ENCODE measurements at regions not wholly inside any gene's neighbourhood (a gene's known extent, or its start where the extent isn't known, plus 50 kb on each side); places are given as distances from the start of the nearest gene placed in this dataset.

DNA sequence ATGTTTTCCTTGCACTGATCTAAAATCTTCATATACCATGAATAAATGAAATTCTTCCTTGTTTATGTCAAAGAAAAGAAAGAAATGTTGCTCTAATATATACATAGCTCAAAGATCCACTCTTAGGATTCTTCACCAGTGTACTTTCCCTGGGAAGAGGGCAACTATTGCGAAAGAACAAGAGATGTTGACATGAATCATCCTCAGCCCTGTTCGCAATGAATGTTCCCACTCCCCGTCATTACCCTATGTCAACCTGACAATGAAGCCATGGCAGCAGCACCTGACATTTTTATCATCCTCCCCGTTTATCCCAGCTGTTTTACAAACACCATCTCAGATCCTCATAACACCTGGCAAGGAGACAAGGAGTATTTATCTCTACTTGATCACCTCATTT is 409.1 kb upstream of the GRIA1 start:
- POLR2A ChIA-PET = no interaction called here
- no peaks in the 10 kb centered on the region for H3K4me1 ChIP-seq (ENCODE audit: control insufficient read depth in 1 of 2, insufficient read depth in 2 of 2, low read length in 2 of 2)
- H3K9me3 ChIP-seq (ENCODE audit: control insufficient read depth in 1 of 2, insufficient read depth in 1 of 2, low read depth in 1 of 2, low read length in 2 of 2) = peaks cover 3 to 5% of the 10 kb centered on the region in 2 experiments; a peak in 3 of 4 replicates
- CTCF ChIA-PET = no interaction called here
- H3K79me2 ChIP-seq (ENCODE audit: insufficient read depth, low read length) = no peaks in the 10 kb centered on the region
- RAD21 ChIA-PET (ENCODE audit: low non-redundant PET in 1 of 2, low total read pairs in 2 of 2, uncharacterized antibody in 2 of 2, unreplicated experiment in 2 of 2) = no interaction called here
- ATAC-seq (no peak), DNase-seq (ENCODE audit: low read depth, low spot score) (no peak)
- no peak overlapping the region for H3K4me2 ChIP-seq (ENCODE audit: low read length)
- H3K27me3 ChIP-seq (ENCODE audit: insufficient read depth, low read length) = no peaks in the 10 kb centered on the region
- intact Hi-C loops (cut with micrococcal nuclease) = no loop called here
- no peaks in the 10 kb centered on the region for H4K20me1 ChIP-seq (ENCODE audit: insufficient read depth)
- H3K36me3 ChIP-seq (ENCODE audit: control insufficient read depth in 1 of 2, insufficient read depth in 2 of 2, low read length in 2 of 2) = no peaks in the 10 kb centered on the region
- H2AFZ ChIP-seq (ENCODE audit: low read depth, low read length, poor library complexity, severe bottlenecking) = no peak overlapping the region
- TF ChIP-seq ELF1 (IDR thresholded peaks at IDR 0.05; ENCODE audit: borderline replicate concordance, low read depth) (no peak), SP1 (IDR thresholded peaks at IDR 0.05; ENCODE audit: low read depth) (no peak), CBX3 (IDR thresholded peaks at IDR 0.05; ENCODE audit: low read depth) (no peak), RAD21 (IDR thresholded peaks at IDR 0.05; ENCODE audit: low read depth) (no peak), EZH2 (IDR thresholded peaks at IDR 0.05) (no peak), JUND (IDR thresholded peaks at IDR 0.05) (no peak), CEBPB (IDR thresholded peaks at IDR 0.05; ENCODE audit: low read depth) (no peak), EGR1 (IDR thresholded peaks at IDR 0.05; ENCODE audit: low read depth) (no peak), SIN3A (IDR thresholded peaks at IDR 0.05; ENCODE audit: low read depth) (no peak), SRF (IDR thresholded peaks at IDR 0.05; ENCODE audit: low read depth) (no peak), EZH2phosphoT487 (IDR thresholded peaks at IDR 0.05; ENCODE audit: borderline replicate concordance) (no peak), POLR2AphosphoS5 (IDR thresholded peaks at IDR 0.05; ENCODE audit: low read depth, low read length) (no peak), TCF7L2 (IDR thresholded peaks at IDR 0.05; ENCODE audit: borderline replicate concordance, extremely low read depth, insufficient read depth, insufficient read length) (no peak), ZFX (IDR thresholded peaks at IDR 0.05) (no peak)
- TF ChIP-seq, protein P1, sequence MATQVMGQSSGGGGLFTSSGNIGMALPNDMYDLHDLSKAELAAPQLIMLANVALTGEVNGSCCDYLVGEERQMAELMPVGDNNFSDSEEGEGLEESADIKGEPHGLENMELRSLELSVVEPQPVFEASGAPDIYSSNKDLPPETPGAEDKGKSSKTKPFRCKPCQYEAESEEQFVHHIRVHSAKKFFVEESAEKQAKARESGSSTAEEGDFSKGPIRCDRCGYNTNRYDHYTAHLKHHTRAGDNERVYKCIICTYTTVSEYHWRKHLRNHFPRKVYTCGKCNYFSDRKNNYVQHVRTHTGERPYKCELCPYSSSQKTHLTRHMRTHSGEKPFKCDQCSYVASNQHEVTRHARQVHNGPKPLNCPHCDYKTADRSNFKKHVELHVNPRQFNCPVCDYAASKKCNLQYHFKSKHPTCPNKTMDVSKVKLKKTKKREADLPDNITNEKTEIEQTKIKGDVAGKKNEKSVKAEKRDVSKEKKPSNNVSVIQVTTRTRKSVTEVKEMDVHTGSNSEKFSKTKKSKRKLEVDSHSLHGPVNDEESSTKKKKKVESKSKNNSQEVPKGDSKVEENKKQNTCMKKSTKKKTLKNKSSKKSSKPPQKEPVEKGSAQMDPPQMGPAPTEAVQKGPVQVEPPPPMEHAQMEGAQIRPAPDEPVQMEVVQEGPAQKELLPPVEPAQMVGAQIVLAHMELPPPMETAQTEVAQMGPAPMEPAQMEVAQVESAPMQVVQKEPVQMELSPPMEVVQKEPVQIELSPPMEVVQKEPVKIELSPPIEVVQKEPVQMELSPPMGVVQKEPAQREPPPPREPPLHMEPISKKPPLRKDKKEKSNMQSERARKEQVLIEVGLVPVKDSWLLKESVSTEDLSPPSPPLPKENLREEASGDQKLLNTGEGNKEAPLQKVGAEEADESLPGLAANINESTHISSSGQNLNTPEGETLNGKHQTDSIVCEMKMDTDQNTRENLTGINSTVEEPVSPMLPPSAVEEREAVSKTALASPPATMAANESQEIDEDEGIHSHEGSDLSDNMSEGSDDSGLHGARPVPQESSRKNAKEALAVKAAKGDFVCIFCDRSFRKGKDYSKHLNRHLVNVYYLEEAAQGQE (IDR thresholded peaks at IDR 0.05; ENCODE audit: low read depth) = no peak
- TF ChIP-seq, protein P2, sequence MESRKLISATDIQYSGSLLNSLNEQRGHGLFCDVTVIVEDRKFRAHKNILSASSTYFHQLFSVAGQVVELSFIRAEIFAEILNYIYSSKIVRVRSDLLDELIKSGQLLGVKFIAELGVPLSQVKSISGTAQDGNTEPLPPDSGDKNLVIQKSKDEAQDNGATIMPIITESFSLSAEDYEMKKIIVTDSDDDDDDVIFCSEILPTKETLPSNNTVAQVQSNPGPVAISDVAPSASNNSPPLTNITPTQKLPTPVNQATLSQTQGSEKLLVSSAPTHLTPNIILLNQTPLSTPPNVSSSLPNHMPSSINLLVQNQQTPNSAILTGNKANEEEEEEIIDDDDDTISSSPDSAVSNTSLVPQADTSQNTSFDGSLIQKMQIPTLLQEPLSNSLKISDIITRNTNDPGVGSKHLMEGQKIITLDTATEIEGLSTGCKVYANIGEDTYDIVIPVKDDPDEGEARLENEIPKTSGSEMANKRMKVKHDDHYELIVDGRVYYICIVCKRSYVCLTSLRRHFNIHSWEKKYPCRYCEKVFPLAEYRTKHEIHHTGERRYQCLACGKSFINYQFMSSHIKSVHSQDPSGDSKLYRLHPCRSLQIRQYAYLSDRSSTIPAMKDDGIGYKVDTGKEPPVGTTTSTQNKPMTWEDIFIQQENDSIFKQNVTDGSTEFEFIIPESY (IDR thresholded peaks at IDR 0.05; ENCODE audit: extremely low read depth, insufficient replicate concordance, low read length) = no peak
- H3K4me3 ChIP-seq (replicated peaks in 1 of 2; ENCODE audit: low read depth in 1 of 2, low read length in 2 of 2) = no peak overlapping the region
- H3K9me2 ChIP-seq (ENCODE audit: insufficient read depth) = no peaks in the 10 kb centered on the region
- no TSS peak for BruUV-seq (replicated peaks)
- H3K27ac ChIP-seq (ENCODE audit: low read depth, low read length) = no peak overlapping the region
- H3K9ac ChIP-seq (ENCODE audit: low read length) = no peak overlapping the region
